ENCODE measurements at regions not wholly inside any gene's neighbourhood (a gene's known extent, or its start where the extent isn't known, plus 50 kb on each side); places are given as distances from the start of the nearest gene placed in this dataset.

DNA sequence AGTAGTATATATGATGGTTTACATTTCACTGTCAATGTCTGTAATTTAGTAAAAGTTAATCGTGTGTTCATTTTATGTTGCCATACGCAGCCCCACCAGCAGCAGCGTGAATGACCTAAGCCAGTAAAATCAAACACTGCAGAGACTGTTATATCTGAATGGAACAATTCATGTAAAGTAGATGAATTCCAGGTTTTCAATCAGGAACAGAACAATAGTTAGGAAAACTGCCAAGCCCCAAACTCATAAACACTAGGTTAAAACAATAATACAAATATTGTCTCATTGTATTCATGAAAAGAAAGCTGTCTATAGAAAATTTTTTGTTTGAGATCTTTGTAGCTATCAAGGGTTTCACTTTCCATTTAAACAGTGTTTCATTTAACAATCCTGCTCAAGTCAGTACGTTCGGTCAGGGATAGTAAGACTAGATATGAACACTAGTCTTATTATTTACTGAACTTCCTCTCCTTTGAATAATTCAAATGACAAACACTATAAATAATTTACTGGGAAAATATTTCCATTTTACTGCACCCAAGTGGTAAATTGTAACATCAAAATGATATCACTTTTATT, 256.8 kb upstream of the FLRT2 start:
- H3F3A ChIP-seq (replicated peaks; ENCODE audit: low read depth) = no peaks in the 10 kb centered on the region
- H2AFZ ChIP-seq = no peak overlapping the region
- Mint-ChIP-seq H3K4me3 (no peak overlapping the region), H3K4me1 (no peaks in the 10 kb centered on the region), H3K27ac (no peak overlapping the region), H3K27me3 (ENCODE audit: insufficient read depth, low read depth, poor library complexity) (no peaks in the 10 kb centered on the region), H3K9me3 (no peaks in the 10 kb centered on the region), H3K36me3 (ENCODE audit: low read depth) (no peaks in the 10 kb centered on the region)
- H3K27me3 ChIP-seq (ENCODE audit: insufficient read depth) = no peaks in the 10 kb centered on the region
- no peaks in the 10 kb centered on the region for H3K4me1 ChIP-seq (ENCODE audit: insufficient read depth)
- H3K4me2 ChIP-seq = no peak overlapping the region
- H3K79me2 ChIP-seq (replicated peaks; ENCODE audit: insufficient read depth) = no peaks in the 10 kb centered on the region
- H3K36me3 ChIP-seq (ENCODE audit: insufficient read depth) = no peaks in the 10 kb centered on the region
- TF ChIP-seq CREB1 (CRISPR knock-in tag; IDR thresholded peaks at IDR 0.05; ENCODE audit: low read depth) = no peak
- no peak for TF ChIP-seq STAT1 (IDR thresholded peaks at IDR 0.05; ENCODE audit: unreplicated experiment)
- TF ChIP-seq, protein P1, sequence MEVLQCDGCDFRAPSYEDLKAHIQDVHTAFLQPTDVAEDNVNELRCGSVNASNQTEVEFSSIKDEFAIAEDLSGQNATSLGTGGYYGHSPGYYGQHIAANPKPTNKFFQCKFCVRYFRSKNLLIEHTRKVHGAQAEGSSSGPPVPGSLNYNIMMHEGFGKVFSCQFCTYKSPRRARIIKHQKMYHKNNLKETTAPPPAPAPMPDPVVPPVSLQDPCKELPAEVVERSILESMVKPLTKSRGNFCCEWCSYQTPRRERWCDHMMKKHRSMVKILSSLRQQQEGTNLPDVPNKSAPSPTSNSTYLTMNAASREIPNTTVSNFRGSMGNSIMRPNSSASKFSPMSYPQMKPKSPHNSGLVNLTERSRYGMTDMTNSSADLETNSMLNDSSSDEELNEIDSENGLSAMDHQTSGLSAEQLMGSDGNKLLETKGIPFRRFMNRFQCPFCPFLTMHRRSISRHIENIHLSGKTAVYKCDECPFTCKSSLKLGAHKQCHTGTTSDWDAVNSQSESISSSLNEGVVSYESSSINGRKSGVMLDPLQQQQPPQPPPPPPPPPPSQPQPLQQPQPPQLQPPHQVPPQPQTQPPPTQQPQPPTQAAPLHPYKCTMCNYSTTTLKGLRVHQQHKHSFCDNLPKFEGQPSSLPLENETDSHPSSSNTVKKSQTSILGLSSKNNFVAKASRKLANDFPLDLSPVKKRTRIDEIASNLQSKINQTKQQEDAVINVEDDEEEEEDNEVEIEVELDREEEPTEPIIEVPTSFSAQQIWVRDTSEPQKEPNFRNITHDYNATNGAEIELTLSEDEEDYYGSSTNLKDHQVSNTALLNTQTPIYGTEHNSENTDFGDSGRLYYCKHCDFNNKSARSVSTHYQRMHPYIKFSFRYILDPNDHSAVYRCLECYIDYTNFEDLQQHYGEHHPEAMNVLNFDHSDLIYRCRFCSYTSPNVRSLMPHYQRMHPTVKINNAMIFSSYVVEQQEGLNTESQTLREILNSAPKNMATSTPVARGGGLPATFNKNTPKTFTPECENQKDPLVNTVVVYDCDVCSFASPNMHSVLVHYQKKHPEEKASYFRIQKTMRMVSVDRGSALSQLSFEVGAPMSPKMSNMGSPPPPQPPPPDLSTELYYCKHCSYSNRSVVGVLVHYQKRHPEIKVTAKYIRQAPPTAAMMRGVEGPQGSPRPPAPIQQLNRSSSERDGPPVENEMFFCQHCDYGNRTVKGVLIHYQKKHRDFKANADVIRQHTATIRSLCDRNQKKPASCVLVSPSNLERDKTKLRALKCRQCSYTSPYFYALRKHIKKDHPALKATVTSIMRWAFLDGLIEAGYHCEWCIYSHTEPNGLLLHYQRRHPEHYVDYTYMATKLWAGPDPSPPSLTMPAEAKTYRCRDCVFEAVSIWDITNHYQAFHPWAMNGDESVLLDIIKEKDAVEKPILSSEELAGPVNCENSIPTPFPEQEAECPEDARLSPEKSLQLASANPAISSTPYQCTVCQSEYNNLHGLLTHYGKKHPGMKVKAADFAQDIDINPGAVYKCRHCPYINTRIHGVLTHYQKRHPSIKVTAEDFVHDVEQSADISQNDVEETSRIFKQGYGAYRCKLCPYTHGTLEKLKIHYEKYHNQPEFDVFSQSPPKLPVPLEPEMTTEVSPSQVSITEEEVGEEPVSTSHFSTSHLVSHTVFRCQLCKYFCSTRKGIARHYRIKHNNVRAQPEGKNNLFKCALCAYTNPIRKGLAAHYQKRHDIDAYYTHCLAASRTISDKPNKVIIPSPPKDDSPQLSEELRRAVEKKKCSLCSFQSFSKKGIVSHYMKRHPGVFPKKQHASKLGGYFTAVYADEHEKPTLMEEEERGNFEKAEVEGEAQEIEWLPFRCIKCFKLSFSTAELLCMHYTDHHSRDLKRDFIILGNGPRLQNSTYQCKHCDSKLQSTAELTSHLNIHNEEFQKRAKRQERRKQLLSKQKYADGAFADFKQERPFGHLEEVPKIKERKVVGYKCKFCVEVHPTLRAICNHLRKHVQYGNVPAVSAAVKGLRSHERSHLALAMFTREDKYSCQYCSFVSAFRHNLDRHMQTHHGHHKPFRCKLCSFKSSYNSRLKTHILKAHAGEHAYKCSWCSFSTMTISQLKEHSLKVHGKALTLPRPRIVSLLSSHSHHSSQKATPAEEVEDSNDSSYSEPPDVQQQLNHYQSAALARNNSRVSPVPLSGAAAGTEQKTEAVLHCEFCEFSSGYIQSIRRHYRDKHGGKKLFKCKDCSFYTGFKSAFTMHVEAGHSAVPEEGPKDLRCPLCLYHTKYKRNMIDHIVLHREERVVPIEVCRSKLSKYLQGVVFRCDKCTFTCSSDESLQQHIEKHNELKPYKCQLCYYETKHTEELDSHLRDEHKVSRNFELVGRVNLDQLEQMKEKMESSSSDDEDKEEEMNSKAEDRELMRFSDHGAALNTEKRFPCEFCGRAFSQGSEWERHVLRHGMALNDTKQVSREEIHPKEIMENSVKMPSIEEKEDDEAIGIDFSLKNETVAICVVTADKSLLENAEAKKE (CRISPR knock-in tag; IDR thresholded peaks at IDR 0.05) = no peak
- no peak for TF ChIP-seq EZH2phosphoT487 (IDR thresholded peaks at IDR 0.05; ENCODE audit: unreplicated experiment)
- TF ChIP-seq JUNB (IDR thresholded peaks at IDR 0.05; ENCODE audit: unreplicated experiment) = no peak
- no peak for TF ChIP-seq ZNF114 (CRISPR knock-in tag; IDR thresholded peaks at IDR 0.05)
- TF ChIP-seq, protein P2, sequence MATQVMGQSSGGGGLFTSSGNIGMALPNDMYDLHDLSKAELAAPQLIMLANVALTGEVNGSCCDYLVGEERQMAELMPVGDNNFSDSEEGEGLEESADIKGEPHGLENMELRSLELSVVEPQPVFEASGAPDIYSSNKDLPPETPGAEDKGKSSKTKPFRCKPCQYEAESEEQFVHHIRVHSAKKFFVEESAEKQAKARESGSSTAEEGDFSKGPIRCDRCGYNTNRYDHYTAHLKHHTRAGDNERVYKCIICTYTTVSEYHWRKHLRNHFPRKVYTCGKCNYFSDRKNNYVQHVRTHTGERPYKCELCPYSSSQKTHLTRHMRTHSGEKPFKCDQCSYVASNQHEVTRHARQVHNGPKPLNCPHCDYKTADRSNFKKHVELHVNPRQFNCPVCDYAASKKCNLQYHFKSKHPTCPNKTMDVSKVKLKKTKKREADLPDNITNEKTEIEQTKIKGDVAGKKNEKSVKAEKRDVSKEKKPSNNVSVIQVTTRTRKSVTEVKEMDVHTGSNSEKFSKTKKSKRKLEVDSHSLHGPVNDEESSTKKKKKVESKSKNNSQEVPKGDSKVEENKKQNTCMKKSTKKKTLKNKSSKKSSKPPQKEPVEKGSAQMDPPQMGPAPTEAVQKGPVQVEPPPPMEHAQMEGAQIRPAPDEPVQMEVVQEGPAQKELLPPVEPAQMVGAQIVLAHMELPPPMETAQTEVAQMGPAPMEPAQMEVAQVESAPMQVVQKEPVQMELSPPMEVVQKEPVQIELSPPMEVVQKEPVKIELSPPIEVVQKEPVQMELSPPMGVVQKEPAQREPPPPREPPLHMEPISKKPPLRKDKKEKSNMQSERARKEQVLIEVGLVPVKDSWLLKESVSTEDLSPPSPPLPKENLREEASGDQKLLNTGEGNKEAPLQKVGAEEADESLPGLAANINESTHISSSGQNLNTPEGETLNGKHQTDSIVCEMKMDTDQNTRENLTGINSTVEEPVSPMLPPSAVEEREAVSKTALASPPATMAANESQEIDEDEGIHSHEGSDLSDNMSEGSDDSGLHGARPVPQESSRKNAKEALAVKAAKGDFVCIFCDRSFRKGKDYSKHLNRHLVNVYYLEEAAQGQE (IDR thresholded peaks at IDR 0.05; ENCODE audit: unreplicated experiment) = no peak
- TF ChIP-seq, protein P3, sequence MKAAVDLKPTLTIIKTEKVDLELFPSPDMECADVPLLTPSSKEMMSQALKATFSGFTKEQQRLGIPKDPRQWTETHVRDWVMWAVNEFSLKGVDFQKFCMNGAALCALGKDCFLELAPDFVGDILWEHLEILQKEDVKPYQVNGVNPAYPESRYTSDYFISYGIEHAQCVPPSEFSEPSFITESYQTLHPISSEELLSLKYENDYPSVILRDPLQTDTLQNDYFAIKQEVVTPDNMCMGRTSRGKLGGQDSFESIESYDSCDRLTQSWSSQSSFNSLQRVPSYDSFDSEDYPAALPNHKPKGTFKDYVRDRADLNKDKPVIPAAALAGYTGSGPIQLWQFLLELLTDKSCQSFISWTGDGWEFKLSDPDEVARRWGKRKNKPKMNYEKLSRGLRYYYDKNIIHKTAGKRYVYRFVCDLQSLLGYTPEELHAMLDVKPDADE (IDR thresholded peaks at IDR 0.05) = no peak
- TF ChIP-seq POLR2AphosphoS5 (IDR thresholded peaks at IDR 0.05; ENCODE audit: low read depth) = no peak
- no peaks in the 10 kb centered on the region; the same call in 1 of the 2 replicates for H3K9me2 ChIP-seq (ENCODE audit: insufficient read depth)
- H4K20me1 ChIP-seq (replicated peaks; ENCODE audit: insufficient read depth) = no peaks in the 10 kb centered on the region
- DNase-seq (ENCODE audit: low spot score) = no peak
- H3K4me3 ChIP-seq = no peak overlapping the region
- ATAC-seq = no peak
- no peak overlapping the region for H3K27ac ChIP-seq (ENCODE audit: low read depth)

Measured in GM23338 (cell line).